DND-41 (cell line): ENCODE measurements at regions not wholly inside any gene's neighbourhood (a gene's known extent, or its start where the extent isn't known, plus 50 kb on each side); places are given as distances from the start of the nearest gene placed in this dataset.
"Not testable (repeated sequence)": the region's sequence is repeated elsewhere in the genome, so short reads cannot be mapped to it uniquely, and the experiment has no call there.

Source experiments
- ATAC-seq: fragments of 200-7000 bp; cut with Tn5 transposase; 3 replicates; pipeline ENCODE4 v1.9.1; 2021; ENCODE audit warnings: low read depth; ENCODE audit not compliant: insufficient read depth
- DNase-seq: peaks from one replicate; pipeline ENCODE4 v3.0.0-alpha.2; 2020
- H2AFZ ChIP-seq: 2 replicates; pipeline ENCODE4 v1.6.0; 2012; ENCODE audit warnings: low read depth, low read length
- H3K27ac ChIP-seq: 2 replicates; pipeline ENCODE4 v1.5.1; 2012; ENCODE audit warnings: low read length, inconsistent platforms
- H3K27me3 ChIP-seq: fragments of 200-600 bp; sonication (generic); 2 replicates; pipeline ENCODE4 v1.6.0; 2012; ENCODE audit warnings: low read length, mild to moderate bottlenecking, inconsistent platforms; ENCODE audit not compliant: insufficient read depth, poor library complexity
- H3K36me3 ChIP-seq: 2 replicates; pipeline ENCODE4 v1.5.1; 2012; ENCODE audit warnings: low read length, inconsistent platforms; ENCODE audit not compliant: insufficient read depth
- H3K4me1 ChIP-seq: 2 replicates; pipeline ENCODE4 v1.5.1; 2012; ENCODE audit warnings: mild to moderate bottlenecking, low read length; ENCODE audit not compliant: insufficient read depth
- H3K4me2 ChIP-seq: 2 replicates; pipeline ENCODE4 v1.6.0; 2012; ENCODE audit warnings: mild to moderate bottlenecking, moderate library complexity, low read length, inconsistent platforms; ENCODE audit not compliant: insufficient read depth
- H3K4me3 ChIP-seq, 2 experiments: fragments of 200-600 bp in 1 of 2; shearing (Covaris generic) in 1 of 2; 2 replicates each; pipeline ENCODE4 v1.5.1; 2012 to 2016; ENCODE audit warnings: inconsistent platforms in 2 of 2, low read length in 2 of 2, mild to moderate bottlenecking in 2 of 2, low read depth in 1 of 2, moderate library complexity in 1 of 2
- H3K79me2 ChIP-seq: 2 replicates; pipeline ENCODE4 v1.6.0; 2012; ENCODE audit warnings: low read length, inconsistent platforms; ENCODE audit not compliant: insufficient read depth
- H3K9ac ChIP-seq: 2 replicates; pipeline ENCODE4 v1.6.0; 2012; ENCODE audit warnings: low read depth, mild to moderate bottlenecking, inconsistent platforms, low read length, moderate library complexity
- H3K9me3 ChIP-seq: 2 replicates; pipeline ENCODE4 v1.5.1; 2012; ENCODE audit warnings: low read length, moderate library complexity, mild to moderate bottlenecking, inconsistent platforms; ENCODE audit not compliant: insufficient read depth, severe bottlenecking
- H4K20me1 ChIP-seq: 2 replicates; pipeline ENCODE4 v1.6.0; 2012; ENCODE audit warnings: low read length; ENCODE audit not compliant: insufficient read depth
- EZH2 ChIP-seq: IDR thresholded peaks from 3 replicates; pipeline ENCODE4 v1.6.1; 2012; ENCODE audit warnings: borderline replicate concordance, low read depth, mild to moderate bottlenecking, moderate library complexity, low read length, inconsistent platforms; ENCODE audit not compliant: severe bottlenecking
- TF ChIP-seq, protein P1 (sequence below): IDR thresholded peaks from 2 replicates; pipeline ENCODE4 v1.5.1; 2012; ENCODE audit warnings: borderline replicate concordance, low read length, moderate library complexity, mild to moderate bottlenecking; ENCODE audit not compliant: poor library complexity, severe bottlenecking; ENCODE audit errors: extremely low read depth

DNA sequence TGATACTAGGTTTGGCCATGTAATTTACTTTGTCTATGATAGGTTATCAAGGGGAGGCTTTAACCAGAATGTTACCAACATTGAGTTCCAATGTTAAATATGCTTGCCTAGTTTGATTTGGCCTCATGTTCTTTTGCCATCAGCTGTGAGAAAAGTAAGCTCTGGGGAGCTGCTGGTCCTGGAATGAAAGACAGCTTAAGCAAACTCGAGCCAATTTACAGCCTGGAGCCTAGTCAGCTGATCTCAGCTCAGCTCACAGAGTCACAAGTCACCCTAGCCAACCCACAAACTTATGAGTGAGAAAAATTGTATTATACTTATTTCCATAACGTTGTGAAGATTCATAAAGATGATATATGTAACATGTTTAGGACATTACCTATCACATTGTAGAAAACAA is 426.7 kb downstream of the RWDD3 start:
- Histone ChIP-seq H3K4me3 (no peak overlapping the region), H3K4me2 (no peak overlapping the region), H3K27ac (no peak overlapping the region), H3K9me3 (no peaks in the 10 kb centered on the region), H3K79me2 (no peaks in the 10 kb centered on the region), H3K9ac (no peak overlapping the region), H2AFZ (no peak overlapping the region), H3K4me1 (no peaks in the 10 kb centered on the region), H3K27me3 (no peaks in the 10 kb centered on the region), H3K36me3 (no peaks in the 10 kb centered on the region), H4K20me1 (no peaks in the 10 kb centered on the region)
- TF ChIP-seq EZH2, result no peak
- TF ChIP-seq, protein P1, sequence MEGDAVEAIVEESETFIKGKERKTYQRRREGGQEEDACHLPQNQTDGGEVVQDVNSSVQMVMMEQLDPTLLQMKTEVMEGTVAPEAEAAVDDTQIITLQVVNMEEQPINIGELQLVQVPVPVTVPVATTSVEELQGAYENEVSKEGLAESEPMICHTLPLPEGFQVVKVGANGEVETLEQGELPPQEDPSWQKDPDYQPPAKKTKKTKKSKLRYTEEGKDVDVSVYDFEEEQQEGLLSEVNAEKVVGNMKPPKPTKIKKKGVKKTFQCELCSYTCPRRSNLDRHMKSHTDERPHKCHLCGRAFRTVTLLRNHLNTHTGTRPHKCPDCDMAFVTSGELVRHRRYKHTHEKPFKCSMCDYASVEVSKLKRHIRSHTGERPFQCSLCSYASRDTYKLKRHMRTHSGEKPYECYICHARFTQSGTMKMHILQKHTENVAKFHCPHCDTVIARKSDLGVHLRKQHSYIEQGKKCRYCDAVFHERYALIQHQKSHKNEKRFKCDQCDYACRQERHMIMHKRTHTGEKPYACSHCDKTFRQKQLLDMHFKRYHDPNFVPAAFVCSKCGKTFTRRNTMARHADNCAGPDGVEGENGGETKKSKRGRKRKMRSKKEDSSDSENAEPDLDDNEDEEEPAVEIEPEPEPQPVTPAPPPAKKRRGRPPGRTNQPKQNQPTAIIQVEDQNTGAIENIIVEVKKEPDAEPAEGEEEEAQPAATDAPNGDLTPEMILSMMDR, result no peak
- no peak for DNase-seq
- no peak for ATAC-seq

DNA sequence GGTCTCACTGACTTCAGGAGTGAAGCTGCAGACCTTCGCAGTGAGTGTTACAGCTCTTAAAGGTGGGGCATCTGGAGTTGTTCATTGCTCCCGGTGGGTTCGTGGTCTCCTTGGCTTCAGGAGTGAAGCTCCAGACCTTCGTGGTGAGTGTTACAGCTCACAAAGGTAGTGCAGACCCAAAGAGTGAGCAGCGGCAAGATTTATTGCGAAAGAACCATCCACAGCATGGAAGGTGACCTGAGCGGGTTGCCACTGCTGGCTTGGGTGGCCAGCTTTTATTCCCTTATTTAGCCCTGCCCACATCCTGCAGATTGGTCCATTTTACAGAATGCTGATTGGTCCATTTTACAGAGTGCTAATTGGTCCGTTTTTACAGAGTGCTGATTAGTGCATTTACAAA is 429.5 kb downstream of the RWDD3 start:
- DNase-seq, result not testable (repeated sequence)

DNA sequence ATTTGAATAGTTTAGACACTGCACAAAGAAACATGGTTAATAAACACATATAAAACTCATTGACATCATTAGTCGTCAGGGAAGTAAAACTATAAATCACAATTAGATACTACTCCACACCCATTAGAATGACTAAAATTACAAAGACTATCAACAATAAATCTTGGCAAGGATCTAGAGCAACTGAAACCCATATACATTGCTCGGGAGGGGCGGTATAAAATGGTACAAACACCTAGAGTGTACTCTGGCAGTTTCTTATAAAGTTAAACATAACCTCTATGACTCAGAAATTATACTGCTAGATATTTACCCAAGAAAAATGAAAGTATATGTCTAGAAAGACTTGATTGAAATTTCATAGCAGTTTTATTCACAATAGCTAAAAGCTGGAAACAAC is 434.2 kb downstream of the RWDD3 start:
- Histone ChIP-seq H2AFZ (no peak overlapping the region), H3K27ac (no peak overlapping the region), H3K9me3 (no peaks in the 10 kb centered on the region), H3K36me3 (no peaks in the 10 kb centered on the region), H3K4me1 (no peaks in the 10 kb centered on the region), H3K79me2 (no peaks in the 10 kb centered on the region), H3K4me3 (no peak overlapping the region), H3K4me2 (no peak overlapping the region), H3K27me3 (no peaks in the 10 kb centered on the region), H3K9ac (no peak overlapping the region), H4K20me1 (no peaks in the 10 kb centered on the region)
- TF ChIP-seq EZH2, result no peak
- TF ChIP-seq, protein P1, result no peak
- DNase-seq (no peak), ATAC-seq (no peak)

More for the DNA sequence above, 429.5 kb downstream of the RWDD3 start:
- H3K9ac ChIP-seq, H3K4me2 ChIP-seq, H3K27me3 ChIP-seq, H3K9me3 ChIP-seq, H4K20me1 ChIP-seq, H3K27ac ChIP-seq, H3K36me3 ChIP-seq, H3K79me2 ChIP-seq, H3K4me3 ChIP-seq, H3K4me1 ChIP-seq, H2AFZ ChIP-seq, ATAC-seq: not testable (repeated sequence)

DNA sequence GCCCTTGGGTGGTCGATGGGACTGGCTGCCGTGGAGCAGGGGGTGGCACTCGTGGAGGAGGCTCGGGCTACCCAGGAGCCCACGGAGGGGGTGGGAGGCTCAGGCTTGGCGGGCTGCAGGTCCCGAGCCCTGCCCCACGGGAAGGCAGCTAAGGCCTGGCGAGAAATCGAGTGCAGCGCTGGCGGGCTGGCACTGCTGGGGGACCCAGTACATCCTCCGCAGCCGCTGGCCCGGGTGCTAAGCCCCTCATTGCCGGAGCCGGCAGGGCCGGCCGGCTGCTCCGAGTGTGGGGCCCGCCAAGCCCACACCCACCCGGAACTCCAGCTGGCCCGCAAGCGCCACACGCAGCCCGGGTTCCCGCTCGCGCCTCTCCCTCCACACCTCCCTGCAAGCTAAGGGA is 435.6 kb downstream of the RWDD3 start:
- H3K79me2 ChIP-seq, H2AFZ ChIP-seq, H3K27ac ChIP-seq, H3K27me3 ChIP-seq, H3K9me3 ChIP-seq, H3K4me1 ChIP-seq, H3K4me3 ChIP-seq, H3K4me2 ChIP-seq, H3K36me3 ChIP-seq, ATAC-seq, DNase-seq, H4K20me1 ChIP-seq, H3K9ac ChIP-seq: not testable (repeated sequence)
